GM12878 (cell line): ENCODE measurements at regions not wholly inside any gene's neighbourhood (a gene's known extent, or its start where the extent isn't known, plus 50 kb on each side); places are given as distances from the start of the nearest gene placed in this dataset.

Experiments
- ATAC-seq: fragments of 200-7000 bp; cut with Tn5 transposase; 3 replicates; pipeline ENCODE4 v1.9.1; 2020; ENCODE audit warnings: mild to moderate bottlenecking, moderate library complexity
- BruUV-seq: library from RNA; stranded (reverse); fragments of 400-500 nt; replicated peaks from 2 replicates; lab custom pipeline; 2021; lab: Mats Ljungman, UMichigan
- CTCF ChIA-PET: fragments of 300-600 bp; sonication (Branson Sonifier 250); formaldehyde crosslinking; extraction: SDS; loops from one replicate; lab custom pipeline; 2021; ENCODE audit warnings: inconsistent platforms; lab: Yijun Ruan, JAX
- POLR2A ChIA-PET: fragments of 350-600 bp; formaldehyde crosslinking; extraction: SDS; loops from one replicate; lab custom pipeline; 2021; ENCODE audit warnings: inconsistent platforms; lab: Charles Lee
- RAD21 ChIA-PET: fragments of 300-600 bp; sonication (Branson Sonifier 250); formaldehyde crosslinking; loops from one replicate; lab custom pipeline; 2023; ENCODE audit warnings: antibody characterized with exemption; ENCODE audit not compliant: unreplicated experiment; lab: Charles Lee
- SMC1A ChIA-PET: fragments of 300-600 bp; sonication (Branson Sonifier 250); formaldehyde crosslinking; loops from one replicate; lab custom pipeline; 2023; ENCODE audit not compliant: unreplicated experiment, uncharacterized antibody; lab: Charles Lee
- DNase-seq: peaks from one replicate; pipeline ENCODE4 v3.0.0-alpha.2; 2011; ENCODE audit warnings: low read depth, low spot score
- FAIRE-seq: peaks from 3 replicates; lab custom pipeline; 2011; peaks lifted over from hg19 to GRCh38; lab: Jason Lieb, UNC
- H2AFZ ChIP-seq: 2 replicates; pipeline ENCODE4 v1.6.0; 2011; ENCODE audit warnings: low read depth, low read length, control low read depth; ENCODE audit not compliant: control insufficient read depth
- H3K27ac ChIP-seq: 2 replicates; pipeline ENCODE4 v1.5.1; 2011; ENCODE audit warnings: control low read depth; ENCODE audit not compliant: control insufficient read depth, insufficient read depth
- H3K27me3 ChIP-seq, 2 experiments: replicated peaks in 1 of 2; 2 replicates each; pipeline versions ENCODE4 v1.6.0 to v1.6.1; 2011; ENCODE audit warnings: low read length in 1 of 2; ENCODE audit not compliant: control insufficient read depth in 2 of 2, insufficient read depth in 2 of 2
- H3K36me3 ChIP-seq, 2 experiments: 2 replicates each; pipeline ENCODE4 v1.5.1; 2011; ENCODE audit warnings: low read length in 1 of 2; ENCODE audit not compliant: control insufficient read depth in 2 of 2, insufficient read depth in 2 of 2
- H3K4me1 ChIP-seq: 2 replicates; pipeline ENCODE4 v1.6.1; 2011; ENCODE audit warnings: mild to moderate bottlenecking, low read length, moderate library complexity, mixed read lengths; ENCODE audit not compliant: control insufficient read depth, insufficient read depth
- H3K4me2 ChIP-seq: 2 replicates; pipeline ENCODE4 v1.6.0; 2011; ENCODE audit warnings: control low read depth; ENCODE audit not compliant: control insufficient read depth, insufficient read depth
- H3K4me3 ChIP-seq: fragments of 200-600 bp; sonication (generic); 2 replicates; pipeline ENCODE4 v1.5.1; 2016
- H3K79me2 ChIP-seq: 2 replicates; pipeline ENCODE4 v1.6.0; 2011; ENCODE audit warnings: low read length; ENCODE audit not compliant: control insufficient read depth, insufficient read depth
- H3K9ac ChIP-seq: 2 replicates; pipeline ENCODE4 v1.8.0; 2011; ENCODE audit warnings: low read length, control low read depth, mixed read lengths; ENCODE audit not compliant: control insufficient read depth, insufficient read depth
- H3K9me3 ChIP-seq: replicated peaks from 3 replicates; pipeline ENCODE4 v1.5.1; 2011; ENCODE audit warnings: mild to moderate bottlenecking, low read length; ENCODE audit not compliant: control insufficient read depth, insufficient read depth
- H4K20me1 ChIP-seq: 2 replicates; pipeline ENCODE4 v1.6.0; 2011; ENCODE audit not compliant: control insufficient read depth, insufficient read depth
- EP300 ChIP-seq, 2 experiments: fragments of 150-350 bp in 1 of 2; IDR thresholded peaks; 2 replicates each; pipeline ENCODE4 v1.6.1; 2011 to 2012; ENCODE audit warnings: low read depth in 2 of 2, low read length in 2 of 2, borderline replicate concordance in 1 of 2, improper control_type of control experiment in 1 of 2, inconsistent platforms in 1 of 2; ENCODE audit not compliant: control insufficient read depth in 1 of 2
- FOXM1 ChIP-seq: IDR thresholded peaks from 2 replicates; pipeline ENCODE4 v1.6.1; 2012; ENCODE audit warnings: low read depth, mild to moderate bottlenecking, inconsistent platforms, low read length, moderate library complexity
- IRF4 ChIP-seq: IDR thresholded peaks from 2 replicates; pipeline ENCODE4 v1.6.1; 2011; ENCODE audit warnings: low read depth, low read length
- MEF2A ChIP-seq: IDR thresholded peaks from 2 replicates; pipeline ENCODE4 v1.6.1; 2011; ENCODE audit warnings: low read depth, mild to moderate bottlenecking, low read length, moderate library complexity; ENCODE audit not compliant: insufficient read depth
- RAD51 ChIP-seq: fragments of 450-650 bp; IDR thresholded peaks from 2 replicates; pipeline ENCODE4 v1.6.1; 2016; ENCODE audit warnings: moderate library complexity, mild to moderate bottlenecking, inconsistent platforms
- RCOR1 ChIP-seq: conservative IDR thresholded peaks from 2 replicates; pipeline ENCODE4 v1.6.1; 2012; ENCODE audit warnings: low read depth, low read length, improper control_type of control experiment
- YY1 ChIP-seq: IDR thresholded peaks from 2 replicates; pipeline ENCODE4 v1.6.1; 2011; ENCODE audit warnings: low read depth, mild to moderate bottlenecking, low read length
- ZNF24 ChIP-seq: fragments of 450-650 bp; IDR thresholded peaks from 2 replicates; pipeline ENCODE4 v1.6.1; 2017; ENCODE audit warnings: antibody characterized with exemption, mild to moderate bottlenecking
- WGBS: methylation state at CpG from one replicate; pipeline ENCODE4 v1.1.6; 2016; ENCODE audit warnings: low lambda C conversion rate; ENCODE audit not compliant: insufficient replicate concordance, insufficient coverage; ENCODE audit errors: missing lambda C conversion rate; 5-methylcytosine and 5-hydroxymethylcytosine counted together
- in situ Hi-C: fragments of 300-500 bp; cut with MboI; formaldehyde crosslinking; loops from 9 replicates; pipeline ENCODE4 v1.14.3; 2018; ENCODE audit warnings: mixed read lengths
- intact Hi-C: fragments of 100-400 bp; cut with micrococcal nuclease; formaldehyde crosslinking; loops from one replicate; pipeline ENCODE4 v1.14.2; 2022; ENCODE audit not compliant: unreplicated experiment
- TF ChIP-seq, protein P1 (sequence below): fragments of 450-650 bp; IDR thresholded peaks from 2 replicates; pipeline ENCODE4 v1.6.1; 2017; ENCODE audit warnings: mild to moderate bottlenecking, moderate library complexity
- TF ChIP-seq, protein P2 (sequence below): fragments of 450-650 bp; IDR thresholded peaks from 2 replicates; pipeline ENCODE4 v1.6.1; 2017; ENCODE audit warnings: mild to moderate bottlenecking
- TF ChIP-seq, protein P3 (sequence below): fragments of 450-650 bp; IDR thresholded peaks from 2 replicates; pipeline ENCODE4 v1.6.1; 2017; ENCODE audit warnings: borderline replicate concordance

DNA sequence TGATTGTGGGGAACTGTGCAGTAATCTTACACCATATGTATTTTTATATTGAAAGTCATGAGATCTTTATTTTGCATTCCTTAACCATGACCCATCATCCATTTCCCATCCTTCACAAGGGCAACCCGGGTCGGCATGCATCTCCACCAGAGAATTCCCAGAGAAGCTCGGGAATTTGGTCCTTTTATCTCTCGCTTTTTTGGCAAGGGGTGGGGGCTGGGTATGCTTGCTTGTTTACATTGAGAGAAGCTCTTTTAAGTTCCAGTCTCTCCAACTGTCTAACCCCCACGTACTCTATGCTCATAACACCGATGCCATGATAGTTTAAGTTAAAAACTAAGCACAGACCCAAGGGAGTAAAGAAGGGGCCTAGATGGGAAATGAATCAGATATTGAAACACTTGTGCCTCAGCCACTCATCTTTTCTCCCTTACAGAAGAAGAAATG lies 109.9 kb upstream of the NFIB start:
- 19% methylated on average over 6 of the region's 6 CpGs for WGBS

More for the DNA sequence above, 109.9 kb upstream of the NFIB start:
- H3K4me1 ChIP-seq = no peaks in the 10 kb centered on the region
- ATAC-seq (no peak), FAIRE-seq (no peak), DNase-seq (no peak)
- no peak overlapping the region for H3K9ac ChIP-seq
- no peak overlapping the region for H3K27ac ChIP-seq
- ChIA-PET CTCF (interaction anchor here (1.7 to 2.1 kb wide), 2 partner anchors 10 to 996 kb away, joined by 7 read pairs; no protein-coding TSS in a partner anchor), RAD21 (no interaction called here), SMC1A (interaction anchor here (0.9 kb wide), 1 partner anchor 9 kb away, joined by 3 read pairs; no protein-coding TSS in a partner anchor), POLR2A (no interaction called here)
- in situ Hi-C loops = no loop called here
- intact Hi-C loops = no loop called here
- no peaks in the 10 kb centered on the region for H3K9me3 ChIP-seq
- H3K27me3 ChIP-seq = no peaks in the 10 kb centered on the region
- BruUV-seq = no TSS peak
- H3K4me3 ChIP-seq = no peak overlapping the region
- no peaks in the 10 kb centered on the region for H4K20me1 ChIP-seq
- H3K4me2 ChIP-seq = no peak overlapping the region
- H3K79me2 ChIP-seq = no peaks in the 10 kb centered on the region
- TF ChIP-seq YY1 (no peak), EP300 (IDR thresholded peaks at IDR 0.05; ENCODE audit: borderline replicate concordance in 1 of 2, control insufficient read depth in 1 of 2, low read depth in 2 of 2, low read length in 2 of 2) (no peak), RAD51 (no peak), RCOR1 (no peak), ZNF24 (no peak), FOXM1 (no peak), MEF2A (no peak), IRF4 (no peak)
- TF ChIP-seq, protein P1, sequence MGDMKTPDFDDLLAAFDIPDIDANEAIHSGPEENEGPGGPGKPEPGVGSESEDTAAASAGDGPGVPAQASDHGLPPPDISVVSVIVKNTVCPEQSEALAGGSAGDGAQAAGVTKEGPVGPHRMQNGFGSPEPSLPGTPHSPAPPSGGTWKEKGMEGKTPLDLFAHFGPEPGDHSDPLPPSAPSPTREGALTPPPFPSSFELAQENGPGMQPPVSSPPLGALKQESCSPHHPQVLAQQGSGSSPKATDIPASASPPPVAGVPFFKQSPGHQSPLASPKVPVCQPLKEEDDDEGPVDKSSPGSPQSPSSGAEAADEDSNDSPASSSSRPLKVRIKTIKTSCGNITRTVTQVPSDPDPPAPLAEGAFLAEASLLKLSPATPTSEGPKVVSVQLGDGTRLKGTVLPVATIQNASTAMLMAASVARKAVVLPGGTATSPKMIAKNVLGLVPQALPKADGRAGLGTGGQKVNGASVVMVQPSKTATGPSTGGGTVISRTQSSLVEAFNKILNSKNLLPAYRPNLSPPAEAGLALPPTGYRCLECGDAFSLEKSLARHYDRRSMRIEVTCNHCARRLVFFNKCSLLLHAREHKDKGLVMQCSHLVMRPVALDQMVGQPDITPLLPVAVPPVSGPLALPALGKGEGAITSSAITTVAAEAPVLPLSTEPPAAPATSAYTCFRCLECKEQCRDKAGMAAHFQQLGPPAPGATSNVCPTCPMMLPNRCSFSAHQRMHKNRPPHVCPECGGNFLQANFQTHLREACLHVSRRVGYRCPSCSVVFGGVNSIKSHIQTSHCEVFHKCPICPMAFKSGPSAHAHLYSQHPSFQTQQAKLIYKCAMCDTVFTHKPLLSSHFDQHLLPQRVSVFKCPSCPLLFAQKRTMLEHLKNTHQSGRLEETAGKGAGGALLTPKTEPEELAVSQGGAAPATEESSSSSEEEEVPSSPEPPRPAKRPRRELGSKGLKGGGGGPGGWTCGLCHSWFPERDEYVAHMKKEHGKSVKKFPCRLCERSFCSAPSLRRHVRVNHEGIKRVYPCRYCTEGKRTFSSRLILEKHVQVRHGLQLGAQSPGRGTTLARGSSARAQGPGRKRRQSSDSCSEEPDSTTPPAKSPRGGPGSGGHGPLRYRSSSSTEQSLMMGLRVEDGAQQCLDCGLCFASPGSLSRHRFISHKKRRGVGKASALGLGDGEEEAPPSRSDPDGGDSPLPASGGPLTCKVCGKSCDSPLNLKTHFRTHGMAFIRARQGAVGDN = no peak
- TF ChIP-seq, protein P2, sequence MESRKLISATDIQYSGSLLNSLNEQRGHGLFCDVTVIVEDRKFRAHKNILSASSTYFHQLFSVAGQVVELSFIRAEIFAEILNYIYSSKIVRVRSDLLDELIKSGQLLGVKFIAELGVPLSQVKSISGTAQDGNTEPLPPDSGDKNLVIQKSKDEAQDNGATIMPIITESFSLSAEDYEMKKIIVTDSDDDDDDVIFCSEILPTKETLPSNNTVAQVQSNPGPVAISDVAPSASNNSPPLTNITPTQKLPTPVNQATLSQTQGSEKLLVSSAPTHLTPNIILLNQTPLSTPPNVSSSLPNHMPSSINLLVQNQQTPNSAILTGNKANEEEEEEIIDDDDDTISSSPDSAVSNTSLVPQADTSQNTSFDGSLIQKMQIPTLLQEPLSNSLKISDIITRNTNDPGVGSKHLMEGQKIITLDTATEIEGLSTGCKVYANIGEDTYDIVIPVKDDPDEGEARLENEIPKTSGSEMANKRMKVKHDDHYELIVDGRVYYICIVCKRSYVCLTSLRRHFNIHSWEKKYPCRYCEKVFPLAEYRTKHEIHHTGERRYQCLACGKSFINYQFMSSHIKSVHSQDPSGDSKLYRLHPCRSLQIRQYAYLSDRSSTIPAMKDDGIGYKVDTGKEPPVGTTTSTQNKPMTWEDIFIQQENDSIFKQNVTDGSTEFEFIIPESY = no peak
- TF ChIP-seq, protein P3, sequence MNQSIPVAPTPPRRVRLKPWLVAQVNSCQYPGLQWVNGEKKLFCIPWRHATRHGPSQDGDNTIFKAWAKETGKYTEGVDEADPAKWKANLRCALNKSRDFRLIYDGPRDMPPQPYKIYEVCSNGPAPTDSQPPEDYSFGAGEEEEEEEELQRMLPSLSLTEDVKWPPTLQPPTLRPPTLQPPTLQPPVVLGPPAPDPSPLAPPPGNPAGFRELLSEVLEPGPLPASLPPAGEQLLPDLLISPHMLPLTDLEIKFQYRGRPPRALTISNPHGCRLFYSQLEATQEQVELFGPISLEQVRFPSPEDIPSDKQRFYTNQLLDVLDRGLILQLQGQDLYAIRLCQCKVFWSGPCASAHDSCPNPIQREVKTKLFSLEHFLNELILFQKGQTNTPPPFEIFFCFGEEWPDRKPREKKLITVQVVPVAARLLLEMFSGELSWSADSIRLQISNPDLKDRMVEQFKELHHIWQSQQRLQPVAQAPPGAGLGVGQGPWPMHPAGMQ = no peak
- no peak overlapping the region for H2AFZ ChIP-seq
- H3K36me3 ChIP-seq = no peaks in the 10 kb centered on the region
